T-helper 2 cell treated with Interferon-gamma antibody and Interleukin-4, amounts not matched to agents 5 μg/mL and 100 μg/mL, for 36 hours (primary cell): ENCODE measurements at regions not wholly inside any gene's neighbourhood (a gene's known extent, or its start where the extent isn't known, plus 50 kb on each side); places are given as distances from the start of the nearest gene placed in this dataset.
"Not testable (repeated sequence)": the region's sequence is repeated elsewhere in the genome, so short reads cannot be mapped to it uniquely, and the experiment has no call there.

Experiments used
- DNase-seq: peaks from one replicate; pipeline ENCODE4 v3.0.0; 2021; ENCODE audit warnings: low spot score
- H3K27ac Mint-ChIP-seq: one replicate; pipeline ENCODE4 v1.8.0; 2021; ENCODE audit warnings: mild to moderate bottlenecking, mixed read lengths
- H3K27me3 Mint-ChIP-seq: one replicate; pipeline ENCODE4 v1.8.0; 2021; ENCODE audit warnings: low read depth, mixed read lengths
- H3K36me3 Mint-ChIP-seq: one replicate; pipeline ENCODE4 v1.8.0; 2021; ENCODE audit warnings: low read depth, mixed read lengths
- H3K4me1 Mint-ChIP-seq: one replicate; pipeline ENCODE4 v1.8.0; 2021; ENCODE audit warnings: low read depth, mixed read lengths
- H3K4me3 Mint-ChIP-seq: one replicate; pipeline ENCODE4 v1.8.0; 2022; ENCODE audit warnings: mild to moderate bottlenecking, moderate library complexity, mixed read lengths
- H3K9me3 Mint-ChIP-seq: one replicate; pipeline ENCODE4 v1.8.0; 2021; ENCODE audit warnings: mixed read lengths

DNA sequence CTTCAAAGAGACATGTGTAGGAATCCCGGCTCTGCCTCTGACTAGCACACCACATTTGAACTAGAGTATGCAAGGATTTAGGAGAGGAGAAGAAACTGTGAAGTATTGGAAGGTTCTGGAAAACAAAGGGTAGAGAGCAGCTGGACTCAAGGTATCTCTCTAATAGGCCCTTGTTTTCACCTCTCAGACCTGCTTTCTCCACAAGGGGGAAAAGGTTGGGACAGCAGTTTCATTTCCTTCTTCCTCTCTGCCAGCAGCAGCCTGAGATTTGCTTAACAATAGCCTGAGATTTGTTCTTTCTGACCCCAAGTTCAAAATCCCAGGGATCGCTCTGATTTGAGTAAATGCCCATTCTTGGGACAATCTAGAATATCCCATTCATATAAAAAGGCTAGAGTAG, 430.6 kb upstream of the MCTP2 start:
- Mint-ChIP-seq H3K4me3 (no peak overlapping the region), H3K27ac (no peak overlapping the region), H3K9me3 (no peaks in the 10 kb centered on the region), H3K4me1 (no peaks in the 10 kb centered on the region), H3K36me3 (no peaks in the 10 kb centered on the region), H3K27me3 (no peaks in the 10 kb centered on the region)
- no peak for DNase-seq

DNA sequence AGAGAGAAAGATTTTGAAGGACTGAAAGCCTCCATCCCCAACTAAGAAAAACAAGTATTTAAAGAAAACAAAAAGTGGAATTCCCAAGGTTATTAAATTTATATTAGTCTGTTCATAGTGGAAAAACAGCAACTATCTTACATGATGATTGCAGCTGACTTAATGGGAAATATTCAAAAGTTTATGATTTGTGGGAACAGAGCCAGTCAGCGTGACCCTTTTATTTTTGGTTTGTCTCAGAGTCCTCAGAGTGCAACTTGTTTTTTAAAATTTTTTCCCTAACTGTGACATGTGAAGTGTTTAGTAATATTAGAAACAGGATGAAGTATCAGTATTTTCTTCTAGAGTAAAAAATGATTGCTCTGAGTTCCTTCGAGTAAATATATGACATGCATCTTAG, 441.9 kb upstream of the MCTP2 start:
- DNase-seq = no peak
- H3K36me3 Mint-ChIP-seq = no peaks in the 10 kb centered on the region
- H3K9me3 Mint-ChIP-seq = no peaks in the 10 kb centered on the region
- H3K4me1 Mint-ChIP-seq = no peaks in the 10 kb centered on the region
- no peaks in the 10 kb centered on the region for H3K27me3 Mint-ChIP-seq
- no peak overlapping the region for H3K27ac Mint-ChIP-seq
- no peak overlapping the region for H3K4me3 Mint-ChIP-seq

DNA sequence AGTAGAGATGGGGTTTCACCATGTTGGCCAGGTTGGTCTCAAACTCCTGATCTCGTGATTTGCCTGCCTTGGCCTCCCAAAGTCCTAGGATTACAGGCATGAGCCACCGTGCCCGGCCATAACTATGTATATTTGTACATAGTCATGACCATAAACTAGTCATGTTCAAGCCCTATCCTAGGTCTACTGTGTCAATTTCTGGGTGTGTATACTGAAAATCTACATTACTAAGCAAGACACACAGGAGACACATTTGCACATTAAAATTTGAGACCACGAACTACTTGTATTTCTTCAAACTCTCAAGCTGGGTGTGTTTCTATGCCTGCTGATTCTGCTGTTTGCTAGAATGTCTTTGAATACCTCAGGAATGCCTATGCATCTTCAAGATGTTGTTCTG, 451.3 kb upstream of the MCTP2 start:
- no peaks in the 10 kb centered on the region for H3K27me3 Mint-ChIP-seq
- no peak overlapping the region for H3K4me3 Mint-ChIP-seq
- DNase-seq = no peak
- no peak overlapping the region for H3K27ac Mint-ChIP-seq
- H3K4me1 Mint-ChIP-seq = no peaks in the 10 kb centered on the region
- H3K36me3 Mint-ChIP-seq = no peaks in the 10 kb centered on the region
- H3K9me3 Mint-ChIP-seq = no peaks in the 10 kb centered on the region

DNA sequence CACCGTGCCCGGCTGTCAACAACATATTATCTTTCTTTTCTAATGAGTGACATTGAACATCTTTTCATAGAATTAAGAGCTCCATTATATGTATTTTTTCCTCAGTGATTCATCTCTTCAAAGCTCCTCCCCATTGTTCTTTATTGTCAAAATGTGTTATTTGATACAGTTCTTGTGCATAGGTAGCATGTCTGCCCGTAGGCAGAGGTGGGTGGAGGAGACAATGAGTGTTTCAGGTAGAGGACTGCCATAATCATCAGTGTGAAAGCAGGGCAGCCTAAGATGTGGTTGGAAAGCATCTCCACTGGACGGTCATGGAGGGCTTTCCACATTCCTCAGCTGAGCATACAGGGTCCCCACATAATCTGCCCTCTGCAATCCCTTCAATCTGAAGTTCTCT, 452.0 kb upstream of the MCTP2 start:
- Mint-ChIP-seq H3K36me3 (no peaks in the 10 kb centered on the region), H3K4me3 (no peak overlapping the region), H3K27ac (no peak overlapping the region), H3K9me3 (no peaks in the 10 kb centered on the region), H3K27me3 (no peaks in the 10 kb centered on the region), H3K4me1 (no peaks in the 10 kb centered on the region)
- no peak for DNase-seq

DNA sequence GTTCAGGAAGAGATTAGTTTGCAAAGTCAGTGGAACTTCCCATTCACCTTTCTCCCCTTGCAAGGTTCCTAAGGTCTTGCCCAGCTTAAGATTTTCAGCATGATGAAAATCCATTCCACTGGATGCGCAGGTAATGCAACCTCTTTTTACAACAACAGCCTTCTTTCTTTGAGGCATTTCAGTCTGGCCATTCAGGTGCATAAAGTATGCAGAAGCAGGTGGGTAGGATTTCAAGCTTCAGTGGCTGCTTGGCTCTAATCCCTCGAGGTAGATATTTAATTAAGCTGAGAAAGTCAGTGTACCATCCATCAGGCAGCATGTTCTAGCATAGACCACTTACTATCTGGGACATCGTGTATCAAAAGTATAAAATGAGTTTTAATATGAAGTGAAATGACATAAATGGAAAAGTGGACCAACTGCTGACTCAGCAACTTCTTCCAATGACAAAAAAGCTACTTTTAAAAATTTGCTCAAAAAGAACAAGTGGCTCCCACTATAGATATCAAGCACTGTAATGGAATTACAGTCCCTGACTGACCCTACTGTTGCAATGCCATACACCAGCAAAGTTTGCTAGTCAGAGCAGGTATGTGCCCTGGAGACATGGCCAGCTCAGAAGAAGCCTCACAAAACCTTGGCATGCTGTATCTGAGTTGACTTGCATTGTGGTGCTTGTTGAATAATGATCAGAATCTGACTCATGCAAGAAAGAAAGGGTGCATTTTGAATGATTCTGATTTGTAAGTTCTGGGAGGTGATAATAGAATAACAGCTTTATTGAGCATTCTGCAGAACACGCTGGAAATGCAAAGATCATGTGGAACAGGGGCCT, 459.9 kb upstream of the MCTP2 start:
- no peaks in the 10 kb centered on the region for H3K4me1 Mint-ChIP-seq

DNA sequence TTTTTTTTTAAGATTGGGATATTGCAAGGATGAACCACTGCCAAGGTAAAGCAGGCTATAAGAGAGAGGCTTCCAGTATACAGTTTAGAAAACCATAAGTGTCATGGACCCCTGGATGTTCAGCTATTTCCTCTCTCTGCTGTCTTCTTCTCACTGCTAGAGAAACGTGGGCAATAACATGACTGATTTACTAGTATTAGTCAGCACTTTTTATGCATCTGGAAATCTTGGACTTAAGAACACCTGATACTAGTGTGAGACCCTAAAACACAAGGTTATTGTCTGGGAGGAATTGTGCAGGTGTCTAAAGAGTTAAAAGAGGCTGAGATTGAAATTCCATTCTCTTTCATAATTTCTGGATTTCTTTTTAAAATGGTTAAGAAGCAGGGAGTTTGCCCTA, 460.6 kb upstream of the MCTP2 start:
- Mint-ChIP-seq H3K27me3 (no peaks in the 10 kb centered on the region), H3K4me3 (no peak overlapping the region), H3K9me3 (no peaks in the 10 kb centered on the region), H3K4me1 (no peaks in the 10 kb centered on the region), H3K36me3 (no peaks in the 10 kb centered on the region), H3K27ac (no peak overlapping the region)
- no peak for DNase-seq

More for the DNA sequence above, 459.9 kb upstream of the MCTP2 start:
- Mint-ChIP-seq H3K4me3 (no peak overlapping the region), H3K27me3 (no peaks in the 10 kb centered on the region), H3K9me3 (no peaks in the 10 kb centered on the region), H3K36me3 (no peaks in the 10 kb centered on the region), H3K27ac (no peak overlapping the region)
- no peak for DNase-seq

DNA sequence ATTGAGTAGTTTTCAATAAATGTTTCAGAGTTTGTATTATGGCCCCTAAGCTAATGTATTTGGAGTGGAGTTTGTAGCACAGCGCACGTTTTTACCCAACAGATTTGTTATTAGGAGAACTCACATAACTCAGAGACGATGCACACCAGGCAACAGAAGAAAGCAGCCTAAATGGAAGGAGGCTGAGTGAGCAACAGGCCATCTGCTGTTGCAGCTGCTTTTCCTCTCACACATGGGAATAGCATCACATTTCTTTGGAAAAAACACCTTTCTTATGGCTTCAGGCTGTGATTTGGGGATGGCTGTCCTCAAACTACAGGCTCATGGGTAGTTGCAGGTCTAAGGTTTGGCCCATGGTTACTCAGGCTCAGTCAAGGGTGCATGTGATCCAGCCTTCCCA, 469.3 kb upstream of the MCTP2 start:
- Mint-ChIP-seq H3K4me1 (no peaks in the 10 kb centered on the region), H3K4me3 (no peak overlapping the region), H3K9me3 (no peaks in the 10 kb centered on the region), H3K27me3 (peaks cover 2% of the 10 kb centered on the region), H3K36me3 (no peaks in the 10 kb centered on the region), H3K27ac (no peak overlapping the region)
- DNase-seq = no peak

DNA sequence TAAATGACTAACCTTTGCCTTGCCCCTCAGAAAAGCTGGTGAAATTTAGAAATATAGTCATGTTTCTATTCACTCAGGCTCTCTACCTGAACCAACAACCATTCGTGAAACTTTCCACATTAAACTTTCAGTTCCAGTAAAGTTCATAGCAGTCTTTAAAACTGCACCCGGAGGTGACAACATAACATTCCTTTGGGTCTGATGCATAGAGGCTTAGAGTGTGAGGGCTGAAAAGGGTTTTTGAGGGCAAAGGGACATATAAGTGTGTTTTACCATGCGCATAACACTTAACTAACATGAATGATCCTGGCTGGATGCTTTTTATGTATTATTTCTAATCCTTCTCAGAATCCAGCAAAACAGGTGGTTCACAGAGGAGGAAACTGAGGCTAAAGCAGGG, 471.7 kb upstream of the MCTP2 start:
- H3K4me3 Mint-ChIP-seq = no peak overlapping the region
- no peaks in the 10 kb centered on the region for H3K36me3 Mint-ChIP-seq
- no peak for DNase-seq
- H3K27ac Mint-ChIP-seq = no peak overlapping the region
- H3K9me3 Mint-ChIP-seq = no peaks in the 10 kb centered on the region
- peaks cover 2% of the 10 kb centered on the region for H3K27me3 Mint-ChIP-seq
- H3K4me1 Mint-ChIP-seq = no peaks in the 10 kb centered on the region

DNA sequence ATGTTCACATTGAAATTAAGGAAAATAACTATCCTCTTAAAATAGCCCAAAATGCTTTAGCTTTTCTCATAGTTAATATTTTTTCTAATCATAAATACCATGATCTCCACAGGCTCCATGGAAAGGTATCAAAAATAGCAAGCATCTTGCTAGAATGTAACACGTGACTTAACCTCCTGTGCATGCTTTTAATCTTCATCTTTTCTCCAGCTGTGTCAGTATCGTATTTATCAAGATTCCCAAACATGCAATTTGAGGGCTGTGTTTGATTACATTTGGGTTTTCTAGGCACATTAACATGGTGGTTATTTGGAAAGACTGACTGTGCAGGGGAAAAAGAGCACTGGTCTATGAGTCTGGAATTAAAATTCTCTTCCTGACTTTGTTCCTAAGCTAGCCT, 472.5 kb upstream of the MCTP2 start:
- no peak for DNase-seq
- no peaks in the 10 kb centered on the region for H3K36me3 Mint-ChIP-seq

DNA sequence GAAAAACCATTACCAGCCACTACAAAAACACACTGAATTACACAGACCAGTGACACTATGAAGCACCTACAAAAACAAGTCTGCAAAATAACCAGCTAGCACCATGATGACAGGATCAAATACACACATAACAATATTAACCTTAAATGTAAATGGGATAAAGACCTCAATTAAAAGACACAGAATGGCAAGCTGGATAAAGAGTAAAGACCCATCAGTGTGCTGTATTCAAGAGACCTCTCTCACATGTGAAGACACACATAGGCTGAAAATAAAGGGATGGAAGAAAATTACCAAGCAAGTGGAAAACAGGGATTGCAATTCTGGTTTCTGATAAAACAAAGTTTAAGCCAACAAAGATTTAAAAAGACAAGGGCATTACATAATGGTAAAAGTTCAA, 482.7 kb upstream of the MCTP2 start:
- Mint-ChIP-seq H3K4me1 (no peaks in the 10 kb centered on the region), H3K4me3 (no peak overlapping the region), H3K27me3 (no peaks in the 10 kb centered on the region), H3K36me3 (no peaks in the 10 kb centered on the region), H3K9me3 (peaks cover 10% of the 10 kb centered on the region), H3K27ac (no peak overlapping the region)
- no peak for DNase-seq

More for the DNA sequence above, 472.5 kb upstream of the MCTP2 start:
- no peaks in the 10 kb centered on the region for H3K9me3 Mint-ChIP-seq
- H3K27me3 Mint-ChIP-seq = peaks cover 2% of the 10 kb centered on the region
- H3K4me1 Mint-ChIP-seq = no peaks in the 10 kb centered on the region
- H3K27ac Mint-ChIP-seq = no peak overlapping the region
- no peak overlapping the region for H3K4me3 Mint-ChIP-seq

DNA sequence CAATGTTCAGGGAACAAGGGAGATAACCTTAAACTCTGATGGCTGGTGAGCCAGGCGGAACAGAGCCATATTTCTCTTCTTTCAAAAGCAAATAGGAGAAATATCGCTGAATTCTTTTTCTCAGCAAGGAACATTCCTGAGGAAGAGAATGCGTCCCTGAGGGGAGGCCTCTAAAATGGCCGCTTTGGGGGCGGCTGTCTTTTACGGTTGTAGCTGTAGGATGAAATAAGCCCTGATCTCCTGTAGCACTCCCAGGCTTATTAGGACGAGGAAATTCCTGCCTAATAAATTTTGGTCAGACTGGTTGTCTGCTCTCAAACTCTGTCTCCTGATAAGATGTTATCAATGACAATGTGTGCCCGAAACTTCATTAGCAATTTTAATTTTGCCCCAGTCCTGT, 496.4 kb upstream of the MCTP2 start:
- H3K4me3 Mint-ChIP-seq, H3K9me3 Mint-ChIP-seq, DNase-seq, H3K4me1 Mint-ChIP-seq, H3K27ac Mint-ChIP-seq, H3K27me3 Mint-ChIP-seq, H3K36me3 Mint-ChIP-seq: not testable (repeated sequence)

DNA sequence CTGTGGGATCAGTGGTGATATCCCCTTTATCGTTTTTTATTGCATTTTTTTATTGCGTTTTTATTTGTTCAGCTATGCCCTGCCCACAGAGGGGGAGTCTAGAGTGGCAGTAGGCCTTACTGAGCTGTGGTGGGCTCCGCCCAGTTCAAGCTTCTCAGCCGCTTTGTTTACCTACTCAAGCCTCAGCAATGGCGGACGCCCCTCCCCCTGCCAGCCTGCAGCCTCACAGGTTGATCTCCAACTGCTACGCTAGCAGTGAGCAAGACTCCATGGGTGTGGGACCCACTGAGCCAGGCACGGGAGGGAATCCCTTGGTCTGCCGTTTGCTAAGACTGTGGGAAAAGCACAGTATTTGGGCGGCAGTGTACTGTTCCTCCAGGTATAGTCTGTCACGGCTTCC, 500.6 kb upstream of the MCTP2 start:
- no peaks in the 10 kb centered on the region for H3K4me1 Mint-ChIP-seq
- H3K36me3 Mint-ChIP-seq = no peaks in the 10 kb centered on the region
- DNase-seq = no peak
- H3K4me3 Mint-ChIP-seq = no peak overlapping the region
- no peaks in the 10 kb centered on the region for H3K27me3 Mint-ChIP-seq
- peaks cover 13% of the 10 kb centered on the region for H3K9me3 Mint-ChIP-seq
- no peak overlapping the region for H3K27ac Mint-ChIP-seq

DNA sequence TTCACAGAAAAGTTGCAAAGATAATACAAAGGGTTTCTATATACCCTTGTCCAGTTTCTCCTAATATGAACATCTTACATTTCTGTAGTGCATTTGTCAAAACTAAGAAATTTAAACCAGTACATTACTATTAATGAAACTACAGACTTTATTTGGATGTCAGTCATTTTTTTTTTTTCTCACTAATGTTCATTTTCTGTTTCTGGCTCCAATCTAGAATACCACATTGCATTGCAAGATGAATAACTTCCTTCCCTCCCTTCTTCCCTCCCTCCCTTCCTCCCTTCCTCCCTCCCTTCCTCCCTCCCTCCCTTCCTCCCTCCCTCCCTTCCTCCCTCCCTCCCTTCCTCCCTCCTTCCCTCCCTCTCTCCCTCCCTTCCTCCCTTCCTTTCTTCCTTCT, 509.2 kb upstream of the MCTP2 start:
- no peak overlapping the region for H3K4me3 Mint-ChIP-seq
- no peak overlapping the region for H3K27ac Mint-ChIP-seq
- no peaks in the 10 kb centered on the region for H3K9me3 Mint-ChIP-seq
- no peak for DNase-seq
- no peaks in the 10 kb centered on the region for H3K27me3 Mint-ChIP-seq
- H3K36me3 Mint-ChIP-seq = no peaks in the 10 kb centered on the region
- H3K4me1 Mint-ChIP-seq = no peaks in the 10 kb centered on the region

DNA sequence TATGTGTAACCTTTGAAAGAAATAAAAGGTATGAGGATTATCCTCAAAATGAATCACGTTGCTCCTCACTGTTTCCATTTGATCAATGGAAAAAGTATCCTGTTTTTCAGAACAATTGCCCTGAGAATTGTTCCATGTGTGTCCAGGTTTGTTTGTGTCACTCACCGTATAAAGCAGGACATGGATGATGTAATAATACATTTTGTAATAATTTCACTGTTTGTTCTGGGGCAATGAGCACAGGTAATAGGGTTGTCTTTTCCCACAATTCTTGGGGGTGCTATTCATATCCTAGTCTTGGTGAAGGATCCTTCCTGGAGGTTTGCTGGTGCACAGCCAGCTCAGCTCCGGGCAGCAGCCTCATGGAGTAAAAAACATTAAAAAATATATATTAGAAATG, 510.8 kb upstream of the MCTP2 start:
- Mint-ChIP-seq H3K4me3 (no peak overlapping the region), H3K9me3 (no peaks in the 10 kb centered on the region), H3K4me1 (no peaks in the 10 kb centered on the region), H3K27me3 (no peaks in the 10 kb centered on the region), H3K27ac (no peak overlapping the region), H3K36me3 (no peaks in the 10 kb centered on the region)
- no peak for DNase-seq

DNA sequence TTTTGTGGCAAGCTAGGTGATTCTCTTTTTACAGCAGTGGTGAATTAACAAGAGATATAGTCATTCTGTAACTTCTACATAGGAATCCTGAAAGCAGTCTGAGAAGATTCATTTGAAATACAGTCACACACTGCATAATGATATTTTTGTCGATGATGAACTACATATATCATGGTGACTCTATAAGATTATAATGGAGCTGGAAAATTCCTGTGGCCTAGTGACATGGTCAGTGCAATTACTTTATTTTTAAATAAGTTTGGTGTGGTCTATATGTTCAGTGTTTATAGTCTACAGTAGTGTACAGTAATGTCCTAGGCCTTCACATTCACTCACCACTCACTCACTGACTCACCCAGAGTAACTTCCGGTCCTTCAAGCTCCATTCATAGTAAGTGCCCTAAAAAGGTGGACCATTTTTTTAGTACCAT, 511.4 kb upstream of the MCTP2 start:
- Mint-ChIP-seq H3K4me1 (no peaks in the 10 kb centered on the region), H3K4me3 (no peak overlapping the region), H3K27me3 (no peaks in the 10 kb centered on the region), H3K27ac (no peak overlapping the region), H3K9me3 (no peaks in the 10 kb centered on the region), H3K36me3 (no peaks in the 10 kb centered on the region)
- DNase-seq = no peak
